Mucosa of descending colon (tissue), 3 donors: ENCODE measurements at regions not wholly inside any gene's neighbourhood (a gene's known extent, or its start where the extent isn't known, plus 50 kb on each side); places are given as distances from the start of the nearest gene placed in this dataset.

ENCODE experiments used
- ATAC-seq: fragments of 200-7000 bp; cut with Tn5 transposase; one replicate; pipeline ENCODE4 v1.9.1; 2020; ENCODE audit warnings: mild to moderate bottlenecking, moderate library complexity
- DNase-seq, 3 donors: peaks; one replicate each; pipeline ENCODE4 v3.0.0-alpha.2; 2020
- H3K36me3 ChIP-seq: fragments of 200-600 bp; one replicate; pipeline ENCODE4 v1.8.0; 2021; ENCODE audit warnings: low read depth, mild to moderate bottlenecking
- H3K4me1 ChIP-seq: fragments of 200-600 bp; one replicate; pipeline ENCODE4 v1.8.0; 2021; ENCODE audit warnings: low read depth, mild to moderate bottlenecking
- H3K4me3 ChIP-seq: fragments of 200-600 bp; one replicate; pipeline ENCODE4 v1.8.0; 2021; ENCODE audit warnings: mild to moderate bottlenecking
- H3K9me3 ChIP-seq: fragments of 200-600 bp; one replicate; pipeline ENCODE4 v1.8.0; 2021; ENCODE audit warnings: mild to moderate bottlenecking
- intact Hi-C, 2 donors: fragments of 100-400 bp; cut with DNase I in 1 of 2; cut with micrococcal nuclease in 1 of 2; formaldehyde crosslinking; loops; one replicate each; pipeline versions ENCODE4 v1.11.0 to v1.11.1; 2022; cut with DNase I, micrococcal nuclease
- TF ChIP-seq, protein P1 (sequence below): fragments of 200-600 bp; IDR thresholded peaks from one replicate; pipeline ENCODE4 v1.8.0; 2022; ENCODE audit warnings: antibody characterized with exemption, mild to moderate bottlenecking
- donor health status: DM: no; HTN: no; CAD: no; lungs with moderate emphysema.
- donor health status: DM: no; HTN: no; CAD: no.
- donor health status: DM: no; HTN: yes; CAD: no.

DNA sequence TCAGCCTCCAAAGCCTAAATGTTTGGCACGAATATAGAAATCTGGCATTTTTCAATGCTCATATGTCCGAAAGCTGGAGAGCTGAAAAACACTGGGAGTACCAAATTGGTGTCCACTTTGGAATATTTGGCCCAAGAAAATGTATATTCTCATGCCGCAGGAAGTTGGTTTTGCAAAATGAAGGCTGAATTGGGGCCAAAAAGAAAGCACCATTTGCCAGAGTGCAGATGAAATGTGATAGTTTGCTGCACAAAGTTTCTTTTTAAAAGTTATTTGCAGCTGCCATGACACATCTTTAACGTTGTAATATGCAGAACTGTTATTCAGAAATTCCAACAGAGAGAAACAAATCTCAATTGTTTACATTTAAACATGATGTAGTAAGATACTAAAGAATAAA is 124.2 kb upstream of the LYPLAL1 start:
- TF ChIP-seq, protein P1, sequence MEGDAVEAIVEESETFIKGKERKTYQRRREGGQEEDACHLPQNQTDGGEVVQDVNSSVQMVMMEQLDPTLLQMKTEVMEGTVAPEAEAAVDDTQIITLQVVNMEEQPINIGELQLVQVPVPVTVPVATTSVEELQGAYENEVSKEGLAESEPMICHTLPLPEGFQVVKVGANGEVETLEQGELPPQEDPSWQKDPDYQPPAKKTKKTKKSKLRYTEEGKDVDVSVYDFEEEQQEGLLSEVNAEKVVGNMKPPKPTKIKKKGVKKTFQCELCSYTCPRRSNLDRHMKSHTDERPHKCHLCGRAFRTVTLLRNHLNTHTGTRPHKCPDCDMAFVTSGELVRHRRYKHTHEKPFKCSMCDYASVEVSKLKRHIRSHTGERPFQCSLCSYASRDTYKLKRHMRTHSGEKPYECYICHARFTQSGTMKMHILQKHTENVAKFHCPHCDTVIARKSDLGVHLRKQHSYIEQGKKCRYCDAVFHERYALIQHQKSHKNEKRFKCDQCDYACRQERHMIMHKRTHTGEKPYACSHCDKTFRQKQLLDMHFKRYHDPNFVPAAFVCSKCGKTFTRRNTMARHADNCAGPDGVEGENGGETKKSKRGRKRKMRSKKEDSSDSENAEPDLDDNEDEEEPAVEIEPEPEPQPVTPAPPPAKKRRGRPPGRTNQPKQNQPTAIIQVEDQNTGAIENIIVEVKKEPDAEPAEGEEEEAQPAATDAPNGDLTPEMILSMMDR = no peak
- no peak for ATAC-seq
- H3K36me3 ChIP-seq = no peaks in the 10 kb centered on the region
- no peak overlapping the region for H3K4me3 ChIP-seq
- DNase-seq = no peak
- H3K9me3 ChIP-seq = no peaks in the 10 kb centered on the region
- intact Hi-C loops = no loop called here
- no peaks in the 10 kb centered on the region for H3K4me1 ChIP-seq

DNA sequence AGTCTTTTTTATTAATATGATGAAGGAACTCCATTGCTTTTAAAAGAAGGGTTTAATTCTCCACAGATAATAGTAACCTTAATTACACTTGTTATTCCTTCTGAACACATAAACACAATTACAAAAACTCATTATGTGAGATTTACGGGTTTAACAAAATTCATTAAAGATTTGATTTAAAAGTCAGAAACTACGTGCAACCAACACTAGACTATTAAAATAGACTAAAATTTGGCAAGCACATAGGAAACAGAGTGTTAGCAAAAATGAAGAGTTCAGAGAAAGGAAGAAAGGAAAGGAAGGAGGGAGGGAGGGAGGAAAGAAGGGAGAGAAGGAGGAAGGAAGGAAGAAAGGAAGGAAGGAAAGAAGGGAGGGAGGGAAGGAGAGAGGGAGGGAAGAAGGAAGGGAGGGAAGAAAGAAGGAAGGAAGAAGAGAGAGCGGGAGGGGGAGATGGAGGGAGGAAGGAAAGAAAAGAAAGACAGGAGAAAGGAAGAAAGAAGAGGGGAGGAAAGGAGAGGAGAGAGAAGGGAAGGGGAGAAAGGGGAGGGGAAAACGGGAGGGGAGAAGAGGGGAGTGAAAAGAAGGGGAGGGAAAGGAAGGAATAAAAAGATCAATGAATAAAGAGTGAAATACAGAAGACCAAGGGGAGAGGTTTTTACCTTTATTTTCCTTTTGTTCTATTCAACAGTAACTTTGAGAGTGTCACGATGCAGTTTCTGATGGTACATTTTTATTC is 123.4 kb upstream of the LYPLAL1 start:
- intact Hi-C loops = no loop called here
- TF ChIP-seq, protein P1 = no peak
- ATAC-seq = no peak

DNA sequence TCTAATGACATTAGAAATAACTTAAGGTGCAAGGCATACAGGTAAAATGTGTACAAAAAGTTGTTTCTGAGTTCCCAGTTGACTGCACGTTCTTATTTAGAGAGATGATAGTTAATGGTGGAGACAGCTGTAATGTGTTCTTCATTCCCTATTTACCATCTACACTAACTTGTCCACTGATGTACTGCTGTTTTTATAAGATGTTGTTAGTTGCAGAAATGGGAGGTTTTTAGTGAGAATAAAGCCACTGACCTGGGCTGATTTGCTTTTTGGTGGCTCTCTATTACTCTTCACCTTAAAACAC is 122.9 kb upstream of the LYPLAL1 start:
- Histone ChIP-seq H3K4me3 (no peak overlapping the region), H3K36me3 (no peaks in the 10 kb centered on the region), H3K4me1 (no peaks in the 10 kb centered on the region), H3K9me3 (no peaks in the 10 kb centered on the region)
- intact Hi-C loops = no loop called here
- DNase-seq (no peak), ATAC-seq (no peak)
- TF ChIP-seq, protein P1 = no peak

More for the DNA sequence above, 123.4 kb upstream of the LYPLAL1 start:
- no peak for DNase-seq
- no peak overlapping the region for H3K4me3 ChIP-seq
- H3K9me3 ChIP-seq = no peaks in the 10 kb centered on the region
- no peaks in the 10 kb centered on the region for H3K36me3 ChIP-seq
- no peaks in the 10 kb centered on the region for H3K4me1 ChIP-seq

DNA sequence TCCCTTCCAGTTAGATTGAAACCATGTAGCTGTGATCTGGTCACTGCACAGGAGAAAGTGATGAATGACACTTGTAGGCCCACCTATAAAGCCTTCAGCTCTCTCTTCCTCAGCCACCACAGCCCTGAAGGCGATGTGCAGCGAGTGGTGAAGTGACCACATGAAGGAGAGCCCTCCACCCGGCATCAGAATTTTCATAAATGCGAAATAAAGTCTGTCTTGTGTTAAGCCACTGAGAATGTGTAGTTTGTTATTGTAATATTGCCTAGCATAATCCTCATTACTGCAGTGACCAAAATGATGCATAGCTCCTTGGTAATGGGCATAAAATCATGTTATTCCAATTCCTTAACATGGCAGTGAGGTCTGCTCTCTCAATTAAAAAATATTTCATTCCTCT is 122.1 kb upstream of the LYPLAL1 start:
- no peak for DNase-seq
- intact Hi-C loops = no loop called here
- Histone ChIP-seq H3K4me1 (no peaks in the 10 kb centered on the region), H3K4me3 (no peak overlapping the region), H3K36me3 (no peaks in the 10 kb centered on the region), H3K9me3 (no peaks in the 10 kb centered on the region)
- ATAC-seq = no peak
- TF ChIP-seq, protein P1 = no peak

DNA sequence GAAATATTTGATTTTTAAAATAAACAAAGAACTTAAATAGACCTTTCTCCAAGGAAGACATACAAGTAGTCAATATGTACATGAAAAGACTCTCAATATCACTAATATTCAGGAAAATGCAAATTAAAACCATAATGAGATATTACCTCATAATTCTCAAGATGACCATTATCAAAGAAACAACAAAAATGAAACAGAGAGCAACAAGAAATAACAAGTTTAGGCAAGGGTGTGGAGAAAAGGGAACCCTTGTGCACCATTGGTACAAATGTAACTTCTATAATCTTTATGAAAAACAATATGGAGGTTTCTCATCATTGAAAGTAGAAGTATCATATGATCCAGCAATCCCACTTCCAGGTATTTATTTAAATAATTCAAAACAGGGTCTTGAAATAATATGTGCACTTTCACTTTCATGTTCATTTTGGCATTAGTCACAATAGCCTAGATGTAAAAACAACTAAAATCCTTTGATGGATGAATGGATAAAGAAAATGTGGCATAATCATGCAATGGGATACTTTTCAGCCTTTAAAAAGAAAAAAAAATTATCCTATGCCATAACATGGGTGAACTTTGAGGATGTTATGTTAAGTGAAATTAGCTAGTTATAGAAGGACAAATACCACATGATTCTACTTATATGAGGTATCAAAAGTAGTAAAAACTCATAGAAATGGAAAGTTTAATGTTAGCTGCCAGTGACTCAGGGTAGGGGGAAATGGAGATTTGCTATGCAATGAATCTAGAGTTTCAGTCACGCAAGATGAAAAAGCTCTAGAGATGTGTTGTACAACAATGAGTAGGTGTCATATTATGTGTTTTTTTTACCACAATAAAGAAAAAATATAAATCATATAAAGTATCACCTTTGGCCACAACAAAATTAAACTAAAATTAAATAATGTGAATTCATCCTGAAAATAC is 114.5 kb upstream of the LYPLAL1 start:
- H3K9me3 ChIP-seq = peaks cover 5% of the 10 kb centered on the region
- TF ChIP-seq, protein P1 = no peak
- ATAC-seq (no peak), DNase-seq (no peak)
- no peak overlapping the region for H3K4me3 ChIP-seq
- no peaks in the 10 kb centered on the region for H3K4me1 ChIP-seq
- intact Hi-C loops = no loop called here
- H3K36me3 ChIP-seq = no peaks in the 10 kb centered on the region
